ENCODE measurements at regions not wholly inside any gene's neighbourhood (a gene's known extent, or its start where the extent isn't known, plus 50 kb on each side); places are given as distances from the start of the nearest gene placed in this dataset.
"Not testable (repeated sequence)": the region's sequence is repeated elsewhere in the genome, so short reads cannot be mapped to it uniquely, and the experiment has no call there.

DNA sequence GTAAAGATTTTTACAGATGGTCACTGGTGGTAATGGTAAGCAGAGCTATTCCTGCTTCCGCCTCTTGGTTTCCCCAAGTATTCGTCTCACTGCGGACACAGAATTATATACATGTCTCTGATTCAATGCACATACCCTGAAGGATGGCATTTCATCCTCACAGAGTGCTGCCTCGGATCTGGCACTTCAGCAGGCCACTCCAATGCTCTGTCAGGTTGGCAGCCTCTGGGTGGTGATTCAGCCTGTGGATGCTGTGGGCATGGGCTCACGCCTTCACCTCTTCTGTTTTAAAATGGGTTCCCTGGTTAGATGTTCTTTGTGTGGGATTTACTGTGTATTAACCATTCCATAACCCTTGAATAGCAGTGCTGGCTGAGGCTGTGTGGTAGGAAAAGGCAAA is 182.6 kb upstream of the ZNF608 start:
- DNase-seq = no peak

DNA sequence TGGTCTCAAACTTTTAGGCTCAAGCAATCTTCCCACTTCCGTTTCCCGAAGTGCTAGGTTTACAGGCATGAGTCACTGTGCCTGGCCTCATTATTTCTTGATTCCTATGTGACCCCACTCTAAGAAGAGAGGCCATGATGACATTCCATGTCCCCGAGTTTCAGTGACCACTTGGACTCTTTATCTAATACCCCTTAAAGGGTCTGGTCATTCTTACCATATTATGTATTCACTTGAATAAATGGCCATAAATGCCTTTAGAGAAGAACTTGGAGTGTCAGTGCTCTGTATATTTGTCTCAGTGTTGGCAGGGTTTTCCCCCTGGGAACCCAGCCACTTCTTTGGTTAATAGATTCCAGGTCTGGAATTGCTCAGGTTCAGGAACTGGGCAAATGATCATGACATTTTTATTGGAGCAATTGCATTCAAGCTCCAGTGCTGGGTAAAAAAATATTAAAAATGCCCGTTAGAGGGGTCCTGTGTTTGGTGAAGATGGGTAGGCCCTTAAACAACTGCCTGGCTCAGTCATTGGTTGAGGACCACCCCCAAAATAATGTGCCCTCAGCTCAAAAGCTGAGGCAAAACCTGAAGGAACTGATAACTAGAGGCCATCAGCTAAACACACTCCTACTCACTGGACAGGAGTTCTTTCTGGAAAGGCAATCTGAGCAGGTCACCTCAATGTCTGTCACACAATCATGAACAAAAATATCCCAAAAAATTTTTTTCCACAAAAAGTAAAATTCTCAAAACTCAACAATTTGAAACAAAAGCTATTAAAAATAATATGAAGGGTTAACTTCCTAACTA is 186.6 kb upstream of the ZNF608 start:
- no peak for DNase-seq

DNA sequence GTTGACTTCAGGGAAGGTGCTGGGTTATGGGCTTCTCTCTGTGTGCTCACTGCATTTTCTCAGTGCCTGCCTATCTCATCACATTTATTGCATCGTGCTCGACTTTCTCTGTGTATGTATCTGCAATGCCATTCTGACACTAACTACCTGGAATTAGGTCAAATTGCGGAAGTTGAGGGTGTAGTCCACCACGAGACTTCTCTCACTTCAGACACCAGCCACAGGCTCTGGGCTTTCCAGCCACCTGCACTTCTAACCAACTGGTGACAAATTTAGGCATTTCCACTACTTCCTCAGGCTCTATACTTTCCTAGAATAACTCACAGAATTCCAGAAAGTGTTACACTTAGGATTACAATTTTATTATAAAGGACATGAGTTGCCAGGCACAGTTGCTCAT is 188.6 kb upstream of the ZNF608 start:
- DNase-seq = no peak

DNA sequence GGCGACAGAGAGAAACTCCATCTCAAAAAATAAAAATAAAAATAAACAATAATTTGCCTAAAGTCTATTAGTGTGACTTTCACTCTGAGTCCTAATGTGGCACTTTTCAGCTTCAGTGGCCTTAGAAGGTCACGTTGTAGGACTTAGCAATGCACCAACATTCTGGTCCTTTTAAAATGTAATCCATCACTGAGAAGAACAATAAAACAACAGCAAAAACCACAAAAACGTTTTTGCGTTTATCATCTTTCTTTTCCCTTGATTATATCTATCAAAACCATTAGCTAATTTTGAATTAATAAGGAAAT is 190.1 kb upstream of the ZNF608 start:
- DNase-seq = no peak

DNA sequence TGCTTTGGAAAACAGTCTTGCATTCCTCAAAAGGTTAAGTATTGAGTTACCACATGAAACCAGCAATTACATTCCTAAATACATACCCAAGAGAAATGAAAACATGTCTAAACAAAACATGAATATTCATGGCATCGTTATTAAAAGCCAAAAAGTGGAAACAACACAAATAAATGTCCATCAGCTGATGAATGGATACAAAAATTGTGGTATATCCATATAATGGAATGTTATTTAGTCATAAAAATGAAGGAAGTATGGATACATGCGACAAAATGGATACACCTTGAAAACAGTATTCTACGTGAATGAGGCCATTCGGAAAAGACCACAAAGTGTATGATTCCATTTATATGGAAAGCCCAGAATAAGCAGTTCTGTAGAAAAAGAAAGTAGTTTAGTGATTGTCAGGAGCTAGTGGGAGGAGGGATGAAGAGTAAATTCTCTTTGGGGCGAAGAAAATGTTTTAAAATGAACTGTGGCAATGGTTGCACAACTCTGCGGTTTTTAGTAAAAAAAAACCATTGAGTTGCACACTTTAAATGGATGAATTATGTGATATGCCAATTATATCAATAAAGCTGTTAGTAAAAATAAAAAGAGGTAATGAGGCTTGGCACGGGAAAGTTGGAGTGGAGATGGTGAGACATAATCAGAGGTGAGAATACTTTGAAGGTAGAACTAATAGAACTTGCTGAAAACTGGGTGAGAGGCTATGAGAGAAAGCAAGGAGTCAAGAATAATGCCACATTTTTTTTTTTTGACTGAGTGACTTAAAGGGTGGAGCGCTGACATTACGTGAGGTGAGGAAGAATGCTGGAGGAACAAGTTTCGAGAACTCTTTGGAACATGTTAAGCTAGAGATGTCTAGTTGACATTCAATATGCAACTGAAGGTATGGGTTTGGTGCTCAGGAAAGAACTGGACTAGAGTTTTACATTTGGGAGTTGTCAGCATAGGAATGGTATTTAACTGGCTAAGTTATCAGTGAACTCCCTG is 194.9 kb upstream of the ZNF608 start:
- no peak for DNase-seq

DNA sequence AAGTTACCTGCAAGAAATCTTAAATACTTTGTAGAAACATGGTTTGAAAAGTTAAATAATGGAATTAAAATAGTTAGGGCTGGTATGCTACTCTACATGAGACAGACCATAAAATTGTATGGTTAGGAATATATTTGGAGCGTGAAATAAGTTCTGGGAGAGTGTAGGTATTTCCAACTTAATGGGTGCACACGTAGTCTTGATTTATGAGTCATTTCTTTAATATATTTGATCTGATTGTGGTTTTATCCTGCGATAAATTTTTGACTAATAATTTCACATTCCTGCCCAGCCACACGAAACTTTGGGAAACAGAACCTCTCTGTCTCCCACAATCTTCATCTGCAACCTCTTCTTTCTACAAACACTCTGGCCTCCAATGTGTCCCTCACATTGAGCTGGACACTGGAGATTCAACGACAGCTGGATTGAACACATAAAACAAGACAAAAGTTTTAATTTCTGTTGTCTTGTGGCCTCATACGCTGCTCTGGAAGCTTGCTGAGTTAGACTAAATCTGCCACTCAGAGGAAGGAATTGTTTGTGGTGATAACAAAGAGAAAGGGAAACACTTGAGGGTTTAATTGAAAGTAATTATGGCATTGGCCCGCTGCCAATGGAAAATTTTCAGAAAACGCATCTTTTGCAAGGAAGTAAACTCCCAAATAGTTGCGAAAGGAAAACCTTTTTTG is 201.8 kb upstream of the ZNF608 start:
- peak; percentile 89 for DNase-seq

DNA sequence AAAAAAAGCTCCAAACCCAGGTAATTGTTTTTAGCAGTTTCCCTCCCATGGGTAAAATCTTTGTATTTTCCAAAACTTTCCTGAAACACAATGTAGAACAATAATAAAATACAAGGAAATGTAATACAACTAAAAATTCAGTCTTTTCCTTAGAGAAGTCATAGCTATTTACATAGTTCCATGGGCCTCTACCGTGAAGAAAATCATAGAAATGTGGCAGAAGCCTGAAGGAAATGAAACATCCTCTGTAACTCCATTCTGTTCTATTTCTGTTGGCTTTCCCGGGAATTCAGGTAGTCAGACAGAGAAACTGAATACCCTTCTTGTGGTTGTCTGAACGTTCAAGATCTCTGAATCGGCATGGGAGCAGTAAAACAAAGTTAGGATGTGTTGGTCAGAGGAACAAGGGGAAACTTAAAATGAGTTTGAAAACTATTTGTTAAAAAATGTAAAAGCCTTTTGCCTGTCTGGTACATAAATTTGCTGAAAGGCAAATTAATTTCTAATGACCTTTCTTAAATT is 202.4 kb upstream of the ZNF608 start:
- peak; percentile 52 for DNase-seq

DNA sequence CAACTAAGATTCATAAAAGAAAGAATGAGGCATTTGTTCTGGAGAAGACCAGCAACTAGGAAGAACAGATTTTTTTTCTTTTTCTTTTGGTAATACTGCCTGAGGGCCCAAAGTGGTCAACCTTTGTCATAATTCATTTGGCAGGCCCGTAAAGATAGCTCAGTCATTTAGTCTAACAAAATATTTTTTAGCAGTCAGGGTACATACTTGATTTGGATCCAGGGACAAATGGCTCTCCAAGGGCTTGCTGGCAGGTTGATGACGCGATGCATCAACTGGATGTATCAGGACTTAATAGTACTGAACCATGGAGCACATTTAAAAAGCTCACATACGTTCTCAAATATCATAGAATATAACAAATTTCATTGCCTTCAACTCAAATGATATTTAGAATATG is 203.4 kb upstream of the ZNF608 start:
- no peak for DNase-seq

DNA sequence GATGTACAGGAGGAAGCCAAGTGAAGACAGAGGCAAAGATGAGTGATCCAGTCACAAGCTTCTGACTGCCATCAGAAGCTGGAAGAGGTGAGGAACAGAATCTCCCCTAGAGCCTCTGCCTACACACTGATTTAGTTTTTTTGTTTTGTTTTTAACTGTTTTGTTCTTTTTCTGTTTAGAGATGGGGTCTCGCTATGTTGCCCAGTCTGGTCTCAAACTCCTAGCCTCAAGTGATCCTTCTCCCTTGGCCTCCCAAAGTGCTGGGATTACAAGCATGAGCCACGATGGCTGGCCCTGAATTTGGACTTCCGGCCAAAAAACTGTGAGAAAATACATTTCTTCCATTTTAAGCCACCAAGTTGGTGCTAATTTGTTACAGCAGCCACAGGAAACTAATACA is 204.7 kb upstream of the ZNF608 start:
- no peak for DNase-seq

DNA sequence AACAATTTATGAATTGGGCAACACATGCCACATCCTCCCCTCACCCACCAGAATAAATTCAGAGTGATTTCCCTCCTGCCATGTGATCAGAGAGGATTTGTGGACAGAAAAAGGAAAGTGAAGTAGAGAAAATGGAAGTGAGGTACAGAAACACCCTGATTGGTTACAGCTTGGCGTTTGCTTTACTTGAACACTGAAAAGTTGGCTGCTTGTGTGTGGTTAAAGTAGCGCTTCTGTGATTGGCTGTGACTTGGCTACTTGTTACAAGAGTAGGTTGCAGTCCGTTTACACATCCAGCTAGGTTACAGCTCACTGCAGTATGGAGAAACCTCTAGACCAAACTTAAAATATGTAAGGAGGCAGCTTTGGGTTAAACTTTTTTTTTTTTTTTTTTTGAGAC is 205.2 kb upstream of the ZNF608 start:
- no peak for DNase-seq

DNA sequence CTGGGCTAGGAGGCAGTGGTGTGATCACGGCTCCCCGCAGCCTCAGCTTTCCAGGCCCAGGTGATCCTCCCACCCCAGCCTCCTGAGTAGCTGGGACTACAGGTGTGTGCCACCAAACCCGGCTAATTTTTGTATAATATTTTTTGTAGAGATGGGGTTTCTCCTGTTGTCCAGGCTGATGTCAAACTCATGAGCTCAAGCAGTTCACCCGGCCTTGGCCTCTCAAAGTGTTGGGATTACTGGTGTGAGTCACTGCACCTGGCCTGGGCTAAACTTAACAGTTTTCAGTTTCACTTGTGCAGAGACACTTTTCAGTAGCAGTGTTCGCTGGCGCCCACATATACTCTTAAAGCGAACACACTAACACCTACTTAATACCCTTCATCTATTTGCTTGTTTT is 205.6 kb upstream of the ZNF608 start:
- no peak for DNase-seq

DNA sequence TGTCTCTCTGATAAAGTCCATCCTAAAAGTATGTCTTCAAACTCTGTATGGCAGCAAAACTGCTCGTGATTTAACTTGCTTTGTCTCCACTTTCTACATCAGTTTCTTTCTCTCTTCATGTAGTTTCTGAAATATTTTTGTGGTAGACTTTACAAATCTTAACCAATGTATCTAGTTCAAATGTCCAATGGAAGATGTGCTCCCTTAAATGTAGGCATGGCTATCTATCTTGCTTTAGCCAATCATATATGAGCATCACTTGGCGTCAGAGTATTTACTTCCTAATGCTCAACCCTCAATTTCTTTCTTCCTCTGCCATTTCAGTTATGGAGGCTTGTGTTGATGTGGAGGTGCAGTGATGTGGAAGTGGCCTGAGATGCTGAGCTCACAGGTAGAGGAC is 206.1 kb upstream of the ZNF608 start:
- DNase-seq = no peak

DNA sequence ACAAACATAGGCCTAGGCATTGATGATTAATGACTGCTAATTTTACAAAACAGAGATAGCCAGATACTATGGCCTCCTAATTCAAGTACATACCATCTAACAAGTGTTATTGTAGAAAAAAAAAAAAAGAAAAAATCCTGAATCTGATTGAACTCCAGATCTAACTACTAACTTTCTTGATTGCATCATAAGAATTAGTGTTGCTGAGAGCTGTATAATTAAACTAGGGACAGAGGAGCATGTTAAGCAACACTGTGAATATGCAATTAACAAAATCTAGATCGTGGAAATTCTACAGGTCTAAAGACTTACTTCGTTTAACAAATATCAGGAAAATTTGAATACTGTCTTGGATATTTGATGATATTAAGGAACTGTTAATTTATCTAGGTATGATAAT is 208.3 kb upstream of the ZNF608 start:
- DNase-seq = no peak

DNA sequence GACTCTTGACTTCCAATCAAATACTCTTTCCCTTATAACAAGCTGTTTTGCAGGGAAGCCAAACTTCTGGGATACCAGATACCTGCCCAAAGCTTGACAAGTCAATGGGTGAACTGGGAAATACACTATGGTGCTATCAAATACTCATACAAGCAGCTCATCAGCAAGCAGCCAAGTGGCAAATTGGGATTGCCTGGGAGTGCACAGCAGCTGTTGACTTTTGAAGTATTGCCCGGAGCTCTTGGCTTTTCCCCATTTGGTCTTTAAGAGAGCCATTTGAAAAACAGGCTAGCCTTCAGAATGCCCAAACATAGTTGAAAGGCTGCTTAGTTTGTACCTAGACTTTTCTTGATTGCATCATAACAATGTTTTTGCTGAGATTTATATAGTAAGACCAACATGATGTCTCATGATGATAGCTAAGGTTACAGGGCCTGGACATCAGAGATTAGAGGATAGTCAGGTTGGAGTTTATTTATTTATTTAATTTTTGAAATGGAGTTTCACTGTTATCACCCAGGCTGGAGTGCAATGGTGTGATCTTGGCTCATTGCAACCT is 210.1 kb upstream of the ZNF608 start:
- DNase-seq = no peak

DNA sequence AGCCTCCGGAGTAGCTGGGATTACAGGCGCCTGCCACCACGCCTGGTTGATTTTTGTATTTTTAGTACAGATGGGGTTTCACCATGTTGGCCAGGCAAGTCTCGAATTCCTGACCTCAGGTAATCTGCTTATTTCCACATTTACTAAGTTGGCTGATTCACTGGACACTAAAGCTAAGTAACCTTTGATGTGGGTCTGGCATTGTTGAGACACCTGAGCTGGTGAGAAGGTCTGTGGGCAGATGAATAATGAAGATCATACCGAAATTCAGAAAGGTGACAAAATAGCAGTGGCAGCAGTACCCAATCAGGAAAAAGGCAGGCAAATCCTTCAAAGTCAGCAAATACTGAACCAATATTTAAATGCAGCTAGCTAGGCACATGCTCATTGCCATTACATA is 210.6 kb upstream of the ZNF608 start:
- DNase-seq = no peak

DNA sequence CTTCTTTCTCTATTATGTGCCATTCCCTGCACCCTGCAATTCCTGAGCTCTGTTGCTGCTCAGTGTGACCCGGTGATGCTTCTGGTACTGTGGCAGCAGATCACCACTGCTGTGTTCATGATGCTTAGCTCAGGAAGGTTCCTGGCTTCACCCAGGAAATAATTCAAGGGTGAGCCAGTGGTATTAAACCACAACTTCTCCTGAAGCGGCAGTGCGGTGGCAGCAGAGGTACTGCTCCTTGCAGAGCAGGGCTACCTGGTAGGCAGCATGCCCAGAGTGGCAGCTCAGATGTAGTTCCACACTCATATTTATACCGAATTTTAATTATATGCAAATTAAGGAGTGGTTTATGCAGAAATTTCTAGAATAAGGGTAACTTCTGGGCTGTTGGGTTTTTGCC is 213.8 kb upstream of the ZNF608 start:
- DNase-seq = no peak

DNA sequence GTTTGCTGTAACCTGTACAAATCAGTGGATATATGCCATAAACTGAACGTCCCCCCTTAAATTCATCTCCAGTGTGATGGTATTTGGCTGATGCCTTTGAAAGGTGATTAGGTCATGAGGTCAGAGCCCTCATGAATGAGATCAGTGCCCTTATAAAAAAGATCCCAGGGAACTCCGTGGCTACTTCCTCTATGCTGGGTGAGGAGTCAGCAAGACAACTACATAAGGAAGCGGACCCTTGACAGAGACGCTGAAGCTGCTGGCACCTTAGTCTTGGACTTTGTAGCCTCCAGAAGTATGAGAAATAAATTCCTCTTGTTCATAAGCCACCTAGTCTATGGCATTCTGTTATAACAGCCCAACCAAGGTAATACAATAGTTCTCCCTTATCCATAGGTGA is 215.1 kb upstream of the ZNF608 start:
- DNase-seq = no peak

DNA sequence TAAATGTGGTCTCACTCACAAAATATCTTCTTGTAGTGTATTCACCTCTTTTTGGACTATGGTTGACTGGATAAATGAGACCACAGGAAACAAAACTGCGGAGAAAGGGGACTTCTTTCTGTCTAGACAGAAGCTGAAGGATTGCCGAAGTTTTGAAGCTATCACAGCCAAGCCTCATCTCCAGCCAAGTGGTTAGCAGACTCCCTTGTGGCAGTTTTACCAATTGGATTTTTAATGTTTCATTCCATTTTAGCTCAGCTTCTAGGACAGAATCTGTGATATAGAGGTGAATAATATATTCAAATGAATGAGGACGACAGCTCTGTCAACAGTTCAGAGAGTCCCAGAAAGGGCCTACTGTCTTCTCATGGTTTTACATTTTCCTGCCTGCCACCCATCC is 215.7 kb upstream of the ZNF608 start:
- DNase-seq = no peak

DNA sequence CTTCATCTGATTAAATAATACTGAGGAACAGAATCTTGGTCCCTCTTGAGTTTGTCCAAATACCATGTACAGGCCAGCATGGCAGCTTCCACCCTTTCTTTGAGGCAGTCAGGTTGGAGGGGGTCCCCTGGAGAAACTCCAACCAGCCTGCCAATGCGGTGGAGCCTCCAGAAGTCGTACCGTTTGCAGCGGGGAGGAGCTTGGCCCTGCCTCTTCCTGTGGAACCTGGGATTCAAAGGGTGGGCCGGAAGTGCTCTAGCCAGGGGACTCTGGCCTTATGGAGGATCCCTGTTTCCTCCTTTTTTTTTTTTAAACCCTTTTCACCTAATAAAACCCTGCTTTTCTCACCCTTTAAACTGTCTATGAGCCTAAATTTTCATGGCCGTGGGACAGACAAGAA is 216.3 kb upstream of the ZNF608 start:
- DNase-seq = no peak

DNA sequence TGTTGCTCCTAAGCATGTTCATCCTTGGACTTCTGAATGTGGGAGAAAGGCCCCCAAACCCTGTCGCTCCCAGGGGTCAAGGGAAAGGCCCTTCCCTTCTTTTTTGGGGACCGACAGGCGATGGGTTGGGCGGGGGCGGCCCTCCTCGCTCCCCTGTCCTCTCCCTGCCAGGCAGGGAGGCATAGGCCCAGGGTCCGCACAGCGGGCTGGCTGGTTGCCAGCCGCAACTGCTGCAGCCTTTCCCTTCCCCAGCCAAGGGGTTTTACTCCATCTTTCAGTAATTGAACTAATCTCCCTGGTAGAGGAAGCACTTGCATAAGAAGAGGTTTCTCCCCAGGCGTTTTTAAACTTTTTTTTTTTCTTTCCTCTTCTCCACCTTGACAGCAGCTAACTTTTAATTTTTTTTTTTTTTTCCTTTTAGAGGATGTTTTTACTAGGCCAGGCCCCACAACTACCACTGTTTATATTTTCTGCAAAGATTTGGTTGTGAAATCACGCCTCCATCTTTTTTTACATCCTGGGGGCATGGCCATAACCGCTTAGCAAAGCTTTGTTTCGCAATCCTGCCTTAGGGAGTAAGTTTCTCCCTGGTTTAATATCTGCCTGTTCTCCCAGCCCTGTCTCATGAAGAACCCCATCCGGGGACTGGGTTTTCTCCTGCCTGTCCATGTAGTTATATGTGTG is 216.9 kb upstream of the ZNF608 start:
- DNase-seq = no peak

DNA sequence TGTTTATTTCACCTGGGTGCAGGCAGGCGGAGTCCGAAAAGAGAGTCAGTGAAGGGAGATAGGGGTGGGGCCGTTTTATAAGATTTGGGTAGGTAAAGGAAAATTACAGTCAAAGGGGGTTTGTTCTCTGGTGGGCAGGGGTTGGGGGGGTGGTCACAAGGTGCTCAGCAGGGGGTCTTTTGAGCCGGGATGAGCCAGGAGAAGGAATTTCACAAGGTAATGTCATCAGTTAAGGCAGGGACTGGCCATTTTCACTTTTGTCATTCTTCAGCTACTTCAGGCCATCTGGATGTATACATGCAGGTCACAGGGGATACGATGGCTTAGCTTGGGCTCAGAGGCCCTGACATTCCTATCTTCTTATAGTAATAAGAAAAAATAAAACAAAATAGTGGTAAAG is 220.3 kb upstream of the ZNF608 start:
- DNase-seq = not testable (repeated sequence)

DNA sequence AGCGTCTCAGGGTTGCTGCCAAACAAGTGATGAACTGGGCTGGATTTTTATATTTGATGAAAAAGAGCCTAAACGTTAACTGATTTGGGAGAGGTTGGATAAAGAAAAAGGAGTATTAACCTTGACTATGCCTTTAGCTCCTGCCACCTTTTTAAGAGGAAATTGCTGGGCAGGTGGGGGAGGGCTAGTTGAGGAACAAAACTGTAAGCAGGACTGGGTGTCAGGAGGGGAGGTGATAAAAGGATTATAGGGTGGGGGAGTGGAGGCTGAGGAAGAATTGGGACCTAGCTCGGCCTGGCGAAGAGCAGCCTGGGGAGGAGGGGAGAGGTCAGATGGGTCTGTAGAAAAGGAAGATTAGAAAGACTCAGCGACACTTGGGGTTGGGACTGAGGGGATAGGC is 223.9 kb upstream of the ZNF608 start:
- not testable (repeated sequence) for DNase-seq
